Epidermal melanocyte (primary cell): ENCODE measurements at regions not wholly inside any gene's neighbourhood (a gene's known extent, or its start where the extent isn't known, plus 50 kb on each side); places are given as distances from the start of the nearest gene placed in this dataset.
A peak's percentile ranks its signal among the peaks of the same experiment; 100 is the strongest.
"Not testable (repeated sequence)": the region's sequence is repeated elsewhere in the genome, so short reads cannot be mapped to it uniquely, and the experiment has no call there.

Experiments
- DNase-seq: peaks from one replicate; pipeline ENCODE4 v3.0.0; 2011; ENCODE audit warnings: low spot score; ENCODE audit not compliant: insufficient read length

- DNase-seq: no peak
Observed at GRCh38 chr4:133355633-133356032, 206.5 kb downstream of the PCDH10 start.

DNA sequence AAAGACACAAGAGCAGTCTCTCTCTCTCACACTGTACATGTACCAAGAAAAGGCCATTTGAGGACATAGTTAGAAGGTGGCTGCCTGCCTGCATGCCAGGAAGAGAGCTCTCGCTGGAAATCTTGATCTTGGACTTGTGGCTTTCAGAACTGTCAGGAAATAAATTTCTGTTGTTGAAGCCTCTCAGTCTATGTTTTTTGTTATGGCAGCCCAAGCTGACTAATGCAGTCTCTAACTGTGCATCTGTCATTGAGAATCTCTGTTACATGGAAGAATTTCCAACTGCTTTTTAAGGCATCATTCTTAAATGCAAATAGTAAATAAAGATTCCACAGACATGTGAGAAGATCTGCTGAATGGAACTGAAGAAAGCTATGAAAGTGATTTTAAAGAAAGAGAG lies 198.3 kb downstream of the PCDH10 start:
- DNase-seq: no peak

- no peak for DNase-seq
Observed at GRCh38 chr4:133324491-133324890, 175.4 kb downstream of the PCDH10 start.

GRCh38 chr4:133323670-133324069 lies 174.6 kb downstream of the PCDH10 start:
- DNase-seq: no peak

DNA sequence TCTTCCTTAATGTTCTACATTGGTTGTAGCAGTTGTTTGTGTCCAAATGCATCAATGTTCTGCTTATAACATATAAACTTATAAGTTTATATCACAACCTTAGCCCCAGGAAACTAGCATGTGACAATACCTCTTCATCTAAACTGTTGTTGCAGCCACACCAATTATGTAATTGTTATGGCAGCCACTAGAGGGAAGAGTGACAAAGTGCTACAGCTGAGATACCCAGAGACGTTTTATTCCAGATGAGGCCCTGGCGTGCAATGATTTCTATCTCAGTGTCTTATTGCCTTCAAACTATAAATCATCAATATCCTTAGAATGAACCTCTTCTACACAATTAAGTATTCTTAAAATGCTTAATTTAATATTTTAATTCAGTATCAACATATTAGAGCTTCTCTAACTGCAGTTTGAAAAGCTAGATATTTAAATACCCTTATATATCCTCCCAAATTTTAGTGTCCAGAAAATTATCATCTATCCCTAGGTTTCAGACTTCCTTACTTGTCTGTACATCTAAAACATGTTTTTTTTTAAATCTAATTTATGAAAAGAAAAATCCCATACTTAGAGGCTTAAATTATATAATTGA lies 171.6 kb downstream of the PCDH10 start:
- DNase-seq: peak; percentile 17

GRCh38 chr4:133316909-133317308 lies 167.8 kb downstream of the PCDH10 start:
- DNase-seq: no peak

DNA sequence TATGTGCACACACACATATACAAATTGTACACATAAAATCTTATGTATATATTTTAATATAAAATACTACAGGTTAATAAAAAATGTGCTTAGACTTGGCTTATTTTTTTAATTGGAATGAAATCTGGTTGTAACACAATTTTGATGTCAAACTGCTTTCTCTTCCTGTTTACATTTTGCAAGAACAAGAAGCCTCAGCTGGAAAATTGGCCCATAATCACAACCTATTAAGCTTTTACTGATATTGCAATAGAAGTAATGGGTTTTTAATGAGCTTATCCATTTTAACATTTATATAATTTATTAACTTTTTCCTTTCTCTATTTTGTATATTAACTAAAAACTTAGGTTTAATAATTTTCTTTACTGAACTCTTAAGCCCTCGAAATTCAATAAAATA lies 165.9 kb downstream of the PCDH10 start:
- DNase-seq: no peak

- DNase-seq: no peak
Observed at GRCh38 chr4:133287396-133287795, 138.3 kb downstream of the PCDH10 start.

DNA sequence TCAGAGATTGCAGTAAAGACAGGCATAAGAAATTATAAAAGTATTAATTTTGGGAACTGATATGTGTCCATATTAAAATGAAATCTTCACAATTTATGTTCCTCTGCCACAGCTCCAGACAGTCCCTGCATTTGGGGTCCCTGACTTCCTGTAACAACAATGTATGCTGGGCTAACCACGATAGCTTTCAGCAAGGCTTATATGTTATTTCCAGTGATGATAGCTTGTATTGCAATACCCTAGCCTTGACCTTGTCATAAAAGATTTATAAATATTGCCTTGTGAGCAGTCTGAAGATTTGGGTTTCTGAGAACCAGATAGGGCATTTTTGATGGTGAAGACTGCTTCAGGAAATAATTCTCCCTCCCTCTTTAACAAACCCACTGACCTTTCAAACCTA lies 129.5 kb downstream of the PCDH10 start:
- DNase-seq: no peak

- not testable (repeated sequence) for DNase-seq
Observed at GRCh38 chr4:133277940-133278339, 128.8 kb downstream of the PCDH10 start.

GRCh38 chr4:133275246-133275645 lies 126.2 kb downstream of the PCDH10 start:
- no peak for DNase-seq

GRCh38 chr4:133273401-133273800 lies 124.3 kb downstream of the PCDH10 start:
- no peak for DNase-seq

DNA sequence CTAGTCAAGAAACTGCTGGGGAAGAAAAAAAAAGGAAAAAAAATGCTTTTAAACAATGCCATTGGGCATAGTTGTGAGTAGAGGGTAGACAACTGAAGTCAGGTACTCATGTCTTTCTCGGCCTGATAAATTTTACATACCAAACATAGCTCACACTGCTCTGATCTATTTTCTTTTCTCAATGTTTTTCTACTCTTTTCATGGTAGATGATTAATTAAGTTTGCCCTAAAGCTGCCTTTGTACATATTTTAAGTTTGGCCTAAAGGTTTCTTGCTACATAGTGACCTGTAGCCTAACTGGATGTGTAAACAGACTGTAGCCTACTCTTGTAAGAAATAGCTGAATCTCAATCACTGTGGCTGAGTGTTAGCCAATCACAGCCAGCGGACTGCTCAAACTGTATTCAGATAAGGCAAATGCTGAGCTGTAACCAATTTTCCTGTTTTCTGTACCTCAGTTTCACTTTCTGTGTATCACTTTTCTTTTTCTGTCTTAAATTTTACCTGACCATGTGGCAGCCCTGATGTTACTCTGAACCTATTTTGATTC lies 121.0 kb downstream of the PCDH10 start:
- DNase-seq: no peak

DNA sequence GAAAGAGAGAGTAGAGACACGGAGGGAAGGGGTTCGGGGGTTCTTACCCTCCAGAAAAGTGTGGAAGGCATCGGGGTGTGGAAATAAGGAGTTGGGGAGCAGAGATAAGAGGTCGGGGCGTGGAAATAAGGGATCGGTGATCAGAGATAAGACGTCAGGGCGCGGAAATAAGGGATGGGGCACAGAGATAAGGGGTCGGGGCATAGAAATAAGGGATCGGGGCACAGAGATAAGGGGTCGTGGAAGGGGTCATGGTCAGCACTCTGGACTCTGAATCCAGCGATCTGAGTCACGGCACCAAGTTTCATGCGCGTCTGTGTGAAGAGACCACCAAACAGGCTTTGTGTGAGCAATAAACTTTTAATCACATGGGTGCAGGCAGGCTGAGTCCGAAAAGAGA lies 119.1 kb downstream of the PCDH10 start:
- no peak for DNase-seq

DNA sequence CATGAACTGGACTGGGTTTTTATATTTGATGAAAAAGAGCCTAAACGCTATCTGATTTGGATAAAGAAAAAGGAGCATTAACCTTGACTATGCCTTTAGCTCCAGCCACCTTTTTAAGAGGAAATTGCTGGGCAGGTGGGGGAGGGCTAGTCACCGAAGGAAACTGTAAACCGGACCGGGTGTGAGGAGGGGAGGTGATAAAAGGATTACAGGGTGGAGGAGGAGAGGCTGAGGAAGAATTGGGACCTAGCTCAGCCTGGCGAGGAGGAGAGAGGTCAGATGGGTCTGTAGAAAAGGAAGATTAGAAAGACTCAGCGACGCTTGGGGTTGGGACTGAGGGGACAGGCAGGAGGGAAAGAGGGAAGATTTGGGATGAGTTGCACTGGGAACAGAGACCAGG lies 118.4 kb downstream of the PCDH10 start:
- DNase-seq: not testable (repeated sequence)

GRCh38 chr4:133266966-133267365 lies 117.9 kb downstream of the PCDH10 start:
- DNase-seq: not testable (repeated sequence)

- DNase-seq: not testable (repeated sequence)
Observed at GRCh38 chr4:133264251-133264650, 115.2 kb downstream of the PCDH10 start.

DNA sequence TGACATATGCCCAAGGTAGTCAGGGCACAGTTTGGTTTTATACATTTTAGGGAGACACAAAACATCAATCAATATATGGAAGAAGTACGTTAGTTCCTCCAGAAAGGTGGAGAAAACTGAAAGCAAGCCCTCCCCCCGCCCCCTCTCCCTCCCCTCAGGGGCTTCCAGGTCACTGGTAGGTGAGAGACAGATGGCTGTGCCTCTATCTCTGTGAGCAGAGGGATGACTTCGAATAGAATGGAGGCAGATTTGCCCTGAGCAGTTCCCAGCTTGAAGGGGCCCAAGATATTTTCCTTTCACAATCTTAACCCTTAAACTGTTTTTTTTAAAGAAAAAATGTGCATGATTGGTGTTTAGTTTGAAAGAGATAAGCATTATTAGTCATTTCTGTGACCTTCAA lies 114.0 kb downstream of the PCDH10 start:
- no peak for DNase-seq

- DNase-seq: no peak
Observed at GRCh38 chr4:133247861-133248260, 98.8 kb downstream of the PCDH10 start.

DNA sequence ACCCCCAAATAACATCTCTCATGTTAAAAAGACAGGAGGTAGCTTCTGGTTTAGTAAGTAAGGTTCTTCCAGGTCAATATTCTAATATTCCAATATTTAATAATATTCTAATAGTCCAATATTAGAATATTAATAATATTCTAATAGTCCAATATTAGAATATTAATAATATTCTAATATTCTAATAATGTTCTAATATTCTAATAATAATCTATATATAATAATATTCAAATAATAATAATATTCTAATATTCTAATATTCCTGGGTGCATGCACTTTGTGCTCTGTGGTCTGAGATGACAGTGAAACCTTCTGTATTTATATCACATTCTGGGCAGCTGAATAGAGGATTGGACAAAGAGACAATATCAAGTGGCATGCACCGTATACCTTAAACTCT lies 96.1 kb downstream of the PCDH10 start:
- no peak for DNase-seq
